Neural progenitor cell (in vitro differentiated cells): ENCODE measurements at regions not wholly inside any gene's neighbourhood (a gene's known extent, or its start where the extent isn't known, plus 50 kb on each side); places are given as distances from the start of the nearest gene placed in this dataset. TPM values are rescaled to one million over a fixed set of nuclear protein-coding genes. Genes with fewer than 3 reads are reported as not detected.
"Not testable (repeated sequence)": the region's sequence is repeated elsewhere in the genome, so short reads cannot be mapped to it uniquely, and the experiment has no call there.

Source experiments
- DNase-seq: peaks from one replicate; pipeline ENCODE4 v3.0.0-alpha.2; 2016; ENCODE audit warnings: low spot score
- H2AFZ ChIP-seq: fragments of 200-600 bp; sonication (generic); replicated peaks from 2 replicates; pipeline ENCODE4 v1.6.1; 2016; ENCODE audit warnings: antibody characterized with exemption
- H3F3A ChIP-seq: fragments of 200-600 bp; sonication (generic); 2 replicates; pipeline ENCODE4 v1.6.1; 2016; ENCODE audit warnings: antibody characterized with exemption, low read depth
- H3K27ac ChIP-seq: fragments of 200-600 bp; sonication (generic); 2 replicates; pipeline ENCODE4 v1.5.1; 2016; ENCODE audit warnings: mild to moderate bottlenecking
- H3K27me3 ChIP-seq: fragments of 200-600 bp; sonication (generic); 2 replicates; pipeline ENCODE4 v1.6.1; 2016; ENCODE audit warnings: mild to moderate bottlenecking, moderate library complexity
- H3K36me3 ChIP-seq: fragments of 200-600 bp; sonication (generic); 2 replicates; pipeline ENCODE4 v1.5.1; 2016
- H3K4me1 ChIP-seq: fragments of 200-600 bp; sonication (generic); 2 replicates; pipeline ENCODE4 v1.6.1; 2016; ENCODE audit warnings: mixed run types
- H3K4me2 ChIP-seq: fragments of 200-600 bp; sonication (generic); 2 replicates; pipeline ENCODE4 v1.6.1; 2016
- H3K4me3 ChIP-seq: fragments of 200-600 bp; sonication (generic); 2 replicates; pipeline ENCODE4 v1.5.1; 2016
- H3K79me2 ChIP-seq: fragments of 200-600 bp; sonication (generic); 2 replicates; pipeline ENCODE4 v1.6.1; 2016; ENCODE audit warnings: low read depth
- H3K9ac ChIP-seq: fragments of 200-600 bp; sonication (generic); 2 replicates; pipeline ENCODE4 v1.6.1; 2016
- H3K9me3 ChIP-seq: fragments of 200-600 bp; sonication (generic); 2 replicates; pipeline ENCODE4 v1.5.1; 2016; ENCODE audit warnings: low read depth
- H4K20me1 ChIP-seq: fragments of 200-600 bp; sonication (generic); 2 replicates; pipeline ENCODE4 v1.6.1; 2016; ENCODE audit warnings: low read depth
- H3K27ac Mint-ChIP-seq: 3 replicates; pipeline ENCODE4 v1.8.0; 2021; ENCODE audit warnings: mixed read lengths
- H3K27me3 Mint-ChIP-seq: 2 replicates; pipeline ENCODE4 v1.8.0; 2022; ENCODE audit warnings: low read depth, mild to moderate bottlenecking, inconsistent platforms, moderate library complexity, mixed read lengths; ENCODE audit not compliant: insufficient read depth
- H3K36me3 Mint-ChIP-seq: 3 replicates; pipeline ENCODE4 v1.8.0; 2021; ENCODE audit warnings: mixed read lengths
- H3K4me1 Mint-ChIP-seq: 3 replicates; pipeline ENCODE4 v1.8.0; 2021; ENCODE audit warnings: mixed read lengths
- H3K4me3 Mint-ChIP-seq: 3 replicates; pipeline ENCODE4 v1.8.0; 2021; ENCODE audit warnings: mild to moderate bottlenecking, moderate library complexity, mixed read lengths
- H3K9me3 Mint-ChIP-seq: 3 replicates; pipeline ENCODE4 v1.8.0; 2020; ENCODE audit warnings: mixed read lengths
- CTCF ChIP-seq: fragments of 200-600 bp; sonication (generic); IDR thresholded peaks from 2 replicates; pipeline ENCODE4 v1.5.1; 2017; ENCODE audit warnings: antibody characterized with exemption, mild to moderate bottlenecking
- EZH2 ChIP-seq: fragments of 200-600 bp; sonication (generic); IDR thresholded peaks from 2 replicates; pipeline ENCODE4 v1.6.1; 2017; ENCODE audit warnings: antibody characterized with exemption, mild to moderate bottlenecking, moderate library complexity
- EZH2phosphoT487 ChIP-seq: fragments of 200-600 bp; sonication (generic); IDR thresholded peaks from 2 replicates; pipeline ENCODE4 v1.6.1; 2017; ENCODE audit warnings: antibody characterized with exemption
- microRNA counts: library from miRNA; unstranded; fragments of <30 nt; microRNA quantifications from one replicate; lab custom pipeline; 2016
- microRNA-seq: library from miRNA; unstranded; fragments of <30 nt; microRNA quantifications from one replicate; pipeline ENCODE4, GENCODE V29; 2016
- small RNA-seq: library from RNA; depleted of rRNA; stranded (forward); fragments of <200 nt; gene quantifications from one replicate; pipeline ENCODE3, GENCODE V24; 2015

DNA sequence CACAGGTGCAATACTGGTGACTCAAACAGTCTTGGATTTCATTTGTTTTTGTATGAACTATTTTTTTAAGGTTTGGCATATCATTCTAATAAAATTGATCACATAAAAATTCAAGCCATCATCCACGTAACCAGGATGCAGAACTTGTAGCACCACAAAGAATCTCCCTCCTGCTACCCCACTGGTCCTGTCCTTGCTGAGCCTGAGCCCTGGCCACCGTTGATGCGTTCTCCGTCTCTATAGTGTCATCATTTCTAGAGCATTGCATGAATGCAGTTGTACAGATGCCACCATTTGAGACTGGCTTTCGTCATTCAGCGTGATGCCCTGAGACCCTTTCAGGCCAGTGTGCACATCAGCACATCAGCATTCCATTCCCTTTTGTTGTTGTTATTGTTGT, 273.5 kb downstream of the TCERG1L start:
- DNase-seq: no peak
- Mint-ChIP-seq H3K27ac (no peak overlapping the region), H3K36me3 (no peaks in the 10 kb centered on the region), H3K4me3 (no peak overlapping the region), H3K4me1 (peaks cover 5% of the 10 kb centered on the region), H3K9me3 (peaks cover 9% of the 10 kb centered on the region), H3K27me3 (peaks cover 7% of the 10 kb centered on the region)
- peaks cover 7% of the 10 kb centered on the region for H3F3A ChIP-seq
- TF ChIP-seq CTCF (no peak), EZH2phosphoT487 (no peak), EZH2 (no peak)
- no peak overlapping the region for H3K4me2 ChIP-seq
- peaks cover 14% of the 10 kb centered on the region for H3K4me1 ChIP-seq
- no peaks in the 10 kb centered on the region for H3K36me3 ChIP-seq
- no peaks in the 10 kb centered on the region for H4K20me1 ChIP-seq
- H3K27ac ChIP-seq: no peak overlapping the region
- no peak overlapping the region for H2AFZ ChIP-seq
- no peaks in the 10 kb centered on the region for H3K9me3 ChIP-seq
- no peak overlapping the region for H3K4me3 ChIP-seq
- H3K9ac ChIP-seq: no peak overlapping the region
- no peaks in the 10 kb centered on the region for H3K27me3 ChIP-seq
- no peaks in the 10 kb centered on the region for H3K79me2 ChIP-seq

GRCh38 chr10:131041031-131041430, 270.5 kb downstream of the TCERG1L start:
- no peak for DNase-seq
- no peaks in the 10 kb centered on the region for H3K36me3 Mint-ChIP-seq
- Histone ChIP-seq H3K79me2 (no peaks in the 10 kb centered on the region), H3K9me3 (no peaks in the 10 kb centered on the region), H3K4me1 (peaks cover 7% of the 10 kb centered on the region), H3K27ac (no peak overlapping the region), H3K27me3 (no peaks in the 10 kb centered on the region), H3K9ac (no peak overlapping the region), H3K4me2 (no peak overlapping the region), H3K4me3 (no peak overlapping the region), H3F3A (peaks cover 7% of the 10 kb centered on the region), H2AFZ (no peak overlapping the region), H3K36me3 (no peaks in the 10 kb centered on the region), H4K20me1 (no peaks in the 10 kb centered on the region)
- peaks cover 14% of the 10 kb centered on the region for H3K9me3 Mint-ChIP-seq
- no peaks in the 10 kb centered on the region for H3K4me1 Mint-ChIP-seq
- peaks cover 11% of the 10 kb centered on the region for H3K27me3 Mint-ChIP-seq
- H3K27ac Mint-ChIP-seq: no peak overlapping the region
- no peak overlapping the region for H3K4me3 Mint-ChIP-seq
- TF ChIP-seq EZH2phosphoT487 (no peak), CTCF (no peak), EZH2 (no peak)

- H2AFZ ChIP-seq: no peak overlapping the region
- H3K27ac Mint-ChIP-seq: no peak overlapping the region
Measured at GRCh38 chr10:131041441-131041840, 270.1 kb downstream of the TCERG1L start.

GRCh38 chr10:131042015-131042414, 269.5 kb downstream of the TCERG1L start:
- not testable (repeated sequence) for H2AFZ ChIP-seq, H3K27ac ChIP-seq, H3K4me2 ChIP-seq, H3K4me3 ChIP-seq, H3K4me1 ChIP-seq, H3F3A ChIP-seq, H3K36me3 Mint-ChIP-seq, H3K27ac Mint-ChIP-seq, DNase-seq, H3K36me3 ChIP-seq, H3K9me3 ChIP-seq, H3K79me2 ChIP-seq, H3K4me3 Mint-ChIP-seq, H3K4me1 Mint-ChIP-seq, H3K9ac ChIP-seq, H3K27me3 ChIP-seq, H4K20me1 ChIP-seq
- Mint-ChIP-seq H3K9me3 (peaks cover 19% of the 10 kb centered on the region), H3K27me3 (peaks cover 13% of the 10 kb centered on the region)

More at GRCh38 chr10:131041441-131041840, 270.1 kb downstream of the TCERG1L start:
- Mint-ChIP-seq H3K4me3 (no peak overlapping the region), H3K27me3 (peaks cover 14% of the 10 kb centered on the region), H3K36me3 (no peaks in the 10 kb centered on the region), H3K4me1 (no peaks in the 10 kb centered on the region), H3K9me3 (peaks cover 18% of the 10 kb centered on the region)
- no peak for DNase-seq
- Histone ChIP-seq H3K79me2 (no peaks in the 10 kb centered on the region), H4K20me1 (no peaks in the 10 kb centered on the region), H3K27me3 (no peaks in the 10 kb centered on the region), H3K9ac (no peak overlapping the region), H3K9me3 (no peaks in the 10 kb centered on the region), H3K4me2 (no peak overlapping the region), H3F3A (peaks cover 7% of the 10 kb centered on the region), H3K27ac (no peak overlapping the region), H3K4me1 (peaks cover 7% of the 10 kb centered on the region), H3K4me3 (no peak overlapping the region), H3K36me3 (no peaks in the 10 kb centered on the region)
- TF ChIP-seq EZH2 (no peak), CTCF (no peak), EZH2phosphoT487 (no peak)

MicroRNAs in the stretch of these regions (microRNA counts, 767-probe panel; counts per million panel counts)
- 460 counts per million, percentile 90 among the panel's probes with 10 or more counts for microRNA hsa-miR-378c (lab: Ali Mortazavi, UCI)

Small RNA genes in the stretch of these regions (microRNA-seq; reads per million reads assigned to microRNA genes)
- gene MIR378C: not detected

Small RNA genes in the stretch of these regions (small RNA-seq; reads per million reads assigned to genes)
- gene MIR378C (not detected), gene RF00019 (not detected)
